ENCODE measurements at regions not wholly inside any gene's neighbourhood (a gene's known extent, or its start where the extent isn't known, plus 50 kb on each side); places are given as distances from the start of the nearest gene placed in this dataset.

GRCh38 chr11:70727021-70727420, 328.7 kb downstream of the CTTN start:
- no peak for TF ChIP-seq CTCF (conservative IDR thresholded peaks at IDR 0.05; ENCODE audit: low read depth, low read length)
- TF ChIP-seq EZH2 (IDR thresholded peaks at IDR 0.05; ENCODE audit: borderline replicate concordance, low read depth, low read length, poor library complexity, severe bottlenecking) = no peak

All from A673 (cell line).